ENCODE measurements at regions not wholly inside any gene's neighbourhood (a gene's known extent, or its start where the extent isn't known, plus 50 kb on each side); places are given as distances from the start of the nearest gene placed in this dataset.

GRCh38 chr4:111269439-111269838 is 646.6 kb upstream of the PITX2 start:
- no peaks in the 10 kb centered on the region for H3K27me3 ChIP-seq (ENCODE audit: insufficient read depth, low read depth)
- peaks cover 56% of the 10 kb centered on the region for H3K4me1 ChIP-seq (ENCODE audit: low read depth, poor library complexity, severe bottlenecking)
- no peaks in the 10 kb centered on the region for H3K36me3 ChIP-seq (ENCODE audit: insufficient read depth)
- no peaks in the 10 kb centered on the region for H3K79me2 ChIP-seq (ENCODE audit: insufficient read depth, low read depth)
- H3K27ac ChIP-seq, result peak overlapping the region; percentile 49
- peak overlapping the region; percentile 80 for H3K4me2 ChIP-seq
- H4K20me1 ChIP-seq (ENCODE audit: insufficient read depth), result no peaks in the 10 kb centered on the region
- H3K4me3 ChIP-seq (IDR thresholded peaks at IDR 0.05; ENCODE audit: insufficient read depth, low read depth, low read length), result no peak overlapping the region
- peak overlapping the region; percentile 32 for H2AFZ ChIP-seq (ENCODE audit: low read depth)
- no peak overlapping the region; the same call in 1 of the 2 replicates for H3K9ac ChIP-seq
- TF ChIP-seq, protein P1, sequence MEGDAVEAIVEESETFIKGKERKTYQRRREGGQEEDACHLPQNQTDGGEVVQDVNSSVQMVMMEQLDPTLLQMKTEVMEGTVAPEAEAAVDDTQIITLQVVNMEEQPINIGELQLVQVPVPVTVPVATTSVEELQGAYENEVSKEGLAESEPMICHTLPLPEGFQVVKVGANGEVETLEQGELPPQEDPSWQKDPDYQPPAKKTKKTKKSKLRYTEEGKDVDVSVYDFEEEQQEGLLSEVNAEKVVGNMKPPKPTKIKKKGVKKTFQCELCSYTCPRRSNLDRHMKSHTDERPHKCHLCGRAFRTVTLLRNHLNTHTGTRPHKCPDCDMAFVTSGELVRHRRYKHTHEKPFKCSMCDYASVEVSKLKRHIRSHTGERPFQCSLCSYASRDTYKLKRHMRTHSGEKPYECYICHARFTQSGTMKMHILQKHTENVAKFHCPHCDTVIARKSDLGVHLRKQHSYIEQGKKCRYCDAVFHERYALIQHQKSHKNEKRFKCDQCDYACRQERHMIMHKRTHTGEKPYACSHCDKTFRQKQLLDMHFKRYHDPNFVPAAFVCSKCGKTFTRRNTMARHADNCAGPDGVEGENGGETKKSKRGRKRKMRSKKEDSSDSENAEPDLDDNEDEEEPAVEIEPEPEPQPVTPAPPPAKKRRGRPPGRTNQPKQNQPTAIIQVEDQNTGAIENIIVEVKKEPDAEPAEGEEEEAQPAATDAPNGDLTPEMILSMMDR (conservative IDR thresholded peaks at IDR 0.05; ENCODE audit: low read depth, low read length), result no peak

- Histone ChIP-seq H3K4me2 (no peak overlapping the region), H3K4me3 (IDR thresholded peaks at IDR 0.05; ENCODE audit: insufficient read depth, low read depth, low read length) (no peak overlapping the region), H3K4me1 (ENCODE audit: low read depth, poor library complexity, severe bottlenecking) (peaks cover 26% of the 10 kb centered on the region), H3K79me2 (ENCODE audit: insufficient read depth, low read depth) (no peaks in the 10 kb centered on the region), H2AFZ (ENCODE audit: low read depth) (no peak overlapping the region), H3K36me3 (ENCODE audit: insufficient read depth) (no peaks in the 10 kb centered on the region), H3K27me3 (ENCODE audit: insufficient read depth, low read depth) (no peaks in the 10 kb centered on the region), H3K27ac (no peak overlapping the region), H3K9ac (no peak overlapping the region), H4K20me1 (ENCODE audit: insufficient read depth) (no peaks in the 10 kb centered on the region)
- TF ChIP-seq, protein P1 (conservative IDR thresholded peaks at IDR 0.05; ENCODE audit: low read depth, low read length), result no peak
These were observed 651.2 kb upstream of the PITX2 start for GRCh38 chr4:111274060-111274459.

- TF ChIP-seq, protein P1 (conservative IDR thresholded peaks at IDR 0.05; ENCODE audit: low read depth, low read length), result no peak
- Histone ChIP-seq H3K9ac (no peak overlapping the region), H3K27me3 (ENCODE audit: insufficient read depth, low read depth) (no peaks in the 10 kb centered on the region)
These were observed 651.6 kb upstream of the PITX2 start for GRCh38 chr4:111274486-111274885.

DNA sequence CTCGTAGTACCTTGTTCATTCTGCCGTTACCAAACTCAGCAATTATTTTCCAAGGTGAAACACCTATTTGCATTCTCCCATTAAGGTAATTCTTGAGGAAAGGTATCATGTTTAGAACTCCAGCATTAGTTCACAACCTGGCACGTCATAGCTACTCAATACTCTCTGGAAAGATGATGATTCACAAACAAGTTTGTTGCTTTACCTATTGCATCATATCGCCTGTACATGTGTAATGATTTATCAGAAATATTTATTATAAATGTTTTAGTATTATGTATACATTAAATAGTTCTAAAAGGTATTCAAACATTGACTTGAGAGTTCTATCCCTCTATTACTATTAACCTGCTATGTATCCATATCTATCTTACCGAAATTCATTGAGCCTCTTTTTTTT is 658.3 kb upstream of the PITX2 start:
- Histone ChIP-seq H3K4me2 (no peak overlapping the region), H3K27ac (no peak overlapping the region), H2AFZ (ENCODE audit: low read depth) (no peak overlapping the region), H4K20me1 (ENCODE audit: insufficient read depth) (no peaks in the 10 kb centered on the region), H3K36me3 (ENCODE audit: insufficient read depth) (no peaks in the 10 kb centered on the region), H3K27me3 (ENCODE audit: insufficient read depth, low read depth) (no peaks in the 10 kb centered on the region), H3K9ac (no peak overlapping the region), H3K4me1 (ENCODE audit: low read depth, poor library complexity, severe bottlenecking) (no peaks in the 10 kb centered on the region), H3K4me3 (IDR thresholded peaks at IDR 0.05; ENCODE audit: insufficient read depth, low read depth, low read length) (no peak overlapping the region), H3K79me2 (ENCODE audit: insufficient read depth, low read depth) (no peaks in the 10 kb centered on the region)
- TF ChIP-seq, protein P1 (conservative IDR thresholded peaks at IDR 0.05; ENCODE audit: low read depth, low read length), result no peak

More at GRCh38 chr4:111274486-111274885, 651.6 kb upstream of the PITX2 start:
- peaks cover 21% of the 10 kb centered on the region for H3K4me1 ChIP-seq (ENCODE audit: low read depth, poor library complexity, severe bottlenecking)
- H2AFZ ChIP-seq (ENCODE audit: low read depth), result no peak overlapping the region
- H3K4me3 ChIP-seq (IDR thresholded peaks at IDR 0.05; ENCODE audit: insufficient read depth, low read depth, low read length), result no peak overlapping the region
- no peak overlapping the region for H3K4me2 ChIP-seq
- no peaks in the 10 kb centered on the region for H4K20me1 ChIP-seq (ENCODE audit: insufficient read depth)
- no peaks in the 10 kb centered on the region for H3K79me2 ChIP-seq (ENCODE audit: insufficient read depth, low read depth)
- H3K36me3 ChIP-seq (ENCODE audit: insufficient read depth), result no peaks in the 10 kb centered on the region
- H3K27ac ChIP-seq, result no peak overlapping the region
